Stimulated activated CD4-positive, alpha-beta T cell treated with anti-CD3 and anti-CD28 coated beads, Interleukin-4, amount 100 ng/mL, for 4 hours (primary cell): ENCODE measurements at regions not wholly inside any gene's neighbourhood (a gene's known extent, or its start where the extent isn't known, plus 50 kb on each side); places are given as distances from the start of the nearest gene placed in this dataset.
"Not testable (repeated sequence)": the region's sequence is repeated elsewhere in the genome, so short reads cannot be mapped to it uniquely, and the experiment has no call there.

Experiments
- DNase-seq, 2 experiments: peaks; one replicate each; pipeline ENCODE4 v3.0.0-alpha.2; 2020

- DNase-seq = no peak
Measured at GRCh38 chr9:75628952-75629351, 261.5 kb upstream of the PCSK5 start.

- no peak for DNase-seq
Measured at GRCh38 chr9:75633451-75634057, 256.9 kb upstream of the PCSK5 start.

GRCh38 chr9:75636427-75637045, 253.9 kb upstream of the PCSK5 start:
- no peak for DNase-seq

- no peak for DNase-seq
Measured at GRCh38 chr9:75639971-75640610, 250.4 kb upstream of the PCSK5 start.

GRCh38 chr9:75642522-75642921, 248.0 kb upstream of the PCSK5 start:
- no peak for DNase-seq

GRCh38 chr9:75644649-75645048, 245.8 kb upstream of the PCSK5 start:
- DNase-seq = no peak

- no peak for DNase-seq
Measured at GRCh38 chr9:75648034-75648433, 242.4 kb upstream of the PCSK5 start.

GRCh38 chr9:75649060-75649459, 241.4 kb upstream of the PCSK5 start:
- DNase-seq = no peak

- no peak for DNase-seq
Measured at GRCh38 chr9:75651709-75652108, 238.8 kb upstream of the PCSK5 start.

GRCh38 chr9:75653335-75653734, 237.1 kb upstream of the PCSK5 start:
- no peak for DNase-seq

- DNase-seq = no peak
Measured at GRCh38 chr9:75653750-75654149, 236.7 kb upstream of the PCSK5 start.

- DNase-seq = no peak
Measured at GRCh38 chr9:75657015-75657414, 233.5 kb upstream of the PCSK5 start.

- DNase-seq = no peak
Measured at GRCh38 chr9:75658301-75658905, 232.1 kb upstream of the PCSK5 start.

GRCh38 chr9:75664597-75664996, 225.9 kb upstream of the PCSK5 start:
- no peak for DNase-seq

- DNase-seq = no peak
Measured at GRCh38 chr9:75666856-75667554, 223.5 kb upstream of the PCSK5 start.

GRCh38 chr9:75669721-75670120, 220.8 kb upstream of the PCSK5 start:
- no peak for DNase-seq

- no peak for DNase-seq
Measured at GRCh38 chr9:75671354-75671753, 219.1 kb upstream of the PCSK5 start.

- DNase-seq = no peak
Measured at GRCh38 chr9:75672478-75672877, 218.0 kb upstream of the PCSK5 start.

- no peak for DNase-seq
Measured at GRCh38 chr9:75683591-75683990, 206.9 kb upstream of the PCSK5 start.

- no peak for DNase-seq
Measured at GRCh38 chr9:75685062-75685461, 205.4 kb upstream of the PCSK5 start.

- DNase-seq = no peak
Measured at GRCh38 chr9:75687359-75687953, 203.0 kb upstream of the PCSK5 start.

GRCh38 chr9:75690551-75690950, 199.9 kb upstream of the PCSK5 start:
- DNase-seq = not testable (repeated sequence)

GRCh38 chr9:75691408-75691807, 199.1 kb upstream of the PCSK5 start:
- DNase-seq = no peak
